ENCODE measurements at regions not wholly inside any gene's neighbourhood (a gene's known extent, or its start where the extent isn't known, plus 50 kb on each side); places are given as distances from the start of the nearest gene placed in this dataset.

DNA sequence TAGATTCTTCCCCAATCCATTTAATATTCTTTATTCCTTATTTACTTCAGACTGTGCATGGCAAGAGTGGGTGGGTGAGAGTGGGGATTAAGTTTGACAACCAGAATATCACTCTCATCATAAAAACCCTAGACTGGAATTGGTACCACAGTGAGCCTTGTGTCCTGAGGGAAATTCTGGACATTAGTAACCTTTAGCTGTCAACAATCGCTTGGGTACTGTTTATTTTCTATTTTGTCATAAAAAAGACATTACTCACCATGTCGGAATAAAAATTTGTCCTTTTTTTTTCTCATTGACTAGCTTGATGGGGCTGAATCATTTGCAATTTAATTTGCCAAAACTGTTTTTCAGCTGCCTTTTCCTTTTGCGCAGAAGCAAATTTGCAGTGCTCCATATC, 176.1 kb upstream of the SEMA3C start:
- H3K27ac ChIP-seq (ENCODE audit: low read depth in 1 of 2, low read length in 2 of 2): no peak overlapping the region
- no peaks in the 10 kb centered on the region for H3K9me3 ChIP-seq (ENCODE audit: control insufficient read depth in 4 of 4, low read length in 3 of 4)
- no peaks in the 10 kb centered on the region for H3K27me3 ChIP-seq (ENCODE audit: control insufficient read depth in 4 of 4, insufficient read depth in 4 of 4, low read length in 3 of 4)
- H3K9ac ChIP-seq (ENCODE audit: low read depth in 1 of 2, low read length in 2 of 2): no peak overlapping the region
- H3K36me3 ChIP-seq (ENCODE audit: control insufficient read depth in 4 of 4, insufficient read depth in 3 of 4, low read depth in 1 of 4, low read length in 3 of 4): no peaks in the 10 kb centered on the region
- no peak for DNase-seq (ENCODE audit: low spot score)
- no peak overlapping the region for H3K4me3 ChIP-seq (ENCODE audit: low read depth in 1 of 3, low read length in 3 of 3)
- no peaks in the 10 kb centered on the region for H3K4me1 ChIP-seq (ENCODE audit: control insufficient read depth in 4 of 4, insufficient read depth in 4 of 4, low read length in 3 of 4)
- TF ChIP-seq, protein P1, sequence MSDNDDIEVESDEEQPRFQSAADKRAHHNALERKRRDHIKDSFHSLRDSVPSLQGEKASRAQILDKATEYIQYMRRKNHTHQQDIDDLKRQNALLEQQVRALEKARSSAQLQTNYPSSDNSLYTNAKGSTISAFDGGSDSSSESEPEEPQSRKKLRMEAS (IDR thresholded peaks at IDR 0.05): no peak
- TF ChIP-seq, protein P2, sequence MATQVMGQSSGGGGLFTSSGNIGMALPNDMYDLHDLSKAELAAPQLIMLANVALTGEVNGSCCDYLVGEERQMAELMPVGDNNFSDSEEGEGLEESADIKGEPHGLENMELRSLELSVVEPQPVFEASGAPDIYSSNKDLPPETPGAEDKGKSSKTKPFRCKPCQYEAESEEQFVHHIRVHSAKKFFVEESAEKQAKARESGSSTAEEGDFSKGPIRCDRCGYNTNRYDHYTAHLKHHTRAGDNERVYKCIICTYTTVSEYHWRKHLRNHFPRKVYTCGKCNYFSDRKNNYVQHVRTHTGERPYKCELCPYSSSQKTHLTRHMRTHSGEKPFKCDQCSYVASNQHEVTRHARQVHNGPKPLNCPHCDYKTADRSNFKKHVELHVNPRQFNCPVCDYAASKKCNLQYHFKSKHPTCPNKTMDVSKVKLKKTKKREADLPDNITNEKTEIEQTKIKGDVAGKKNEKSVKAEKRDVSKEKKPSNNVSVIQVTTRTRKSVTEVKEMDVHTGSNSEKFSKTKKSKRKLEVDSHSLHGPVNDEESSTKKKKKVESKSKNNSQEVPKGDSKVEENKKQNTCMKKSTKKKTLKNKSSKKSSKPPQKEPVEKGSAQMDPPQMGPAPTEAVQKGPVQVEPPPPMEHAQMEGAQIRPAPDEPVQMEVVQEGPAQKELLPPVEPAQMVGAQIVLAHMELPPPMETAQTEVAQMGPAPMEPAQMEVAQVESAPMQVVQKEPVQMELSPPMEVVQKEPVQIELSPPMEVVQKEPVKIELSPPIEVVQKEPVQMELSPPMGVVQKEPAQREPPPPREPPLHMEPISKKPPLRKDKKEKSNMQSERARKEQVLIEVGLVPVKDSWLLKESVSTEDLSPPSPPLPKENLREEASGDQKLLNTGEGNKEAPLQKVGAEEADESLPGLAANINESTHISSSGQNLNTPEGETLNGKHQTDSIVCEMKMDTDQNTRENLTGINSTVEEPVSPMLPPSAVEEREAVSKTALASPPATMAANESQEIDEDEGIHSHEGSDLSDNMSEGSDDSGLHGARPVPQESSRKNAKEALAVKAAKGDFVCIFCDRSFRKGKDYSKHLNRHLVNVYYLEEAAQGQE (IDR thresholded peaks at IDR 0.05): no peak
- WGBS: 69% methylated on average over 3 of the region's 3 CpGs

DNA sequence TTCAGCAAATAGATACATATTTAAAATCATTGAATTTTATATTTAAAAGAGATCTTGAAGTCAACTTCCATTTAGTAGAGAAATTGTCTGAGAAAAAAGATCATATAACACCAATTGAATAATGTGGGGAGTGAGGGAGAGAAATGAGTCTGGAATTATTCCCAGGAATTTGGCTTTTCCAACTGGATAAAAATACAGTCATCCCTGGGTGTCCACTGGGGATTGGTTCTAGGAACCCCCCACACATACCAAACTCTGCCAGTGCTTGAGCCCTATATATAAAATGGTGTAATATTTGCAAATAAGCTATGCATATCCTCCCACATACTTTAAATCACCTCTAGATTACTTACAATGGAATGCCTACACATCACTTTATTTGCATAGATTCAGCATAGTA, 162.8 kb upstream of the SEMA3C start:
- DNase-seq (ENCODE audit: low spot score): no peak
- H3K27me3 ChIP-seq (ENCODE audit: control insufficient read depth in 4 of 4, insufficient read depth in 4 of 4, low read length in 3 of 4): peaks cover 0 to 2% (median 0%) of the 10 kb centered on the region in 4 donors
- no peak overlapping the region for H3K27ac ChIP-seq (ENCODE audit: low read depth in 1 of 2, low read length in 2 of 2)
- H3K4me1 ChIP-seq (ENCODE audit: control insufficient read depth in 4 of 4, insufficient read depth in 4 of 4, low read length in 3 of 4): no peaks in the 10 kb centered on the region
- TF ChIP-seq, protein P2 (IDR thresholded peaks at IDR 0.05): no peak
- no peak for TF ChIP-seq FOXA1 (IDR thresholded peaks at IDR 0.05)
- TF ChIP-seq EGR1 (IDR thresholded peaks at IDR 0.05; ENCODE audit: low read depth in 2 of 2): no peak
- TF ChIP-seq, protein P3, sequence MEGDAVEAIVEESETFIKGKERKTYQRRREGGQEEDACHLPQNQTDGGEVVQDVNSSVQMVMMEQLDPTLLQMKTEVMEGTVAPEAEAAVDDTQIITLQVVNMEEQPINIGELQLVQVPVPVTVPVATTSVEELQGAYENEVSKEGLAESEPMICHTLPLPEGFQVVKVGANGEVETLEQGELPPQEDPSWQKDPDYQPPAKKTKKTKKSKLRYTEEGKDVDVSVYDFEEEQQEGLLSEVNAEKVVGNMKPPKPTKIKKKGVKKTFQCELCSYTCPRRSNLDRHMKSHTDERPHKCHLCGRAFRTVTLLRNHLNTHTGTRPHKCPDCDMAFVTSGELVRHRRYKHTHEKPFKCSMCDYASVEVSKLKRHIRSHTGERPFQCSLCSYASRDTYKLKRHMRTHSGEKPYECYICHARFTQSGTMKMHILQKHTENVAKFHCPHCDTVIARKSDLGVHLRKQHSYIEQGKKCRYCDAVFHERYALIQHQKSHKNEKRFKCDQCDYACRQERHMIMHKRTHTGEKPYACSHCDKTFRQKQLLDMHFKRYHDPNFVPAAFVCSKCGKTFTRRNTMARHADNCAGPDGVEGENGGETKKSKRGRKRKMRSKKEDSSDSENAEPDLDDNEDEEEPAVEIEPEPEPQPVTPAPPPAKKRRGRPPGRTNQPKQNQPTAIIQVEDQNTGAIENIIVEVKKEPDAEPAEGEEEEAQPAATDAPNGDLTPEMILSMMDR (IDR thresholded peaks at IDR 0.05; ENCODE audit: low read depth, low read length, missing input control): no peak
- TF ChIP-seq TAF1 (conservative IDR thresholded peaks at IDR 0.05): no peak
- TF ChIP-seq GABPA (IDR thresholded peaks at IDR 0.05 in 1 of 2, conservative IDR thresholded peaks at IDR 0.05 in 1 of 2): no peak
- no peak for TF ChIP-seq JUND (IDR thresholded peaks at IDR 0.05)
- no peak for TF ChIP-seq RXRA (IDR thresholded peaks at IDR 0.05)
- TF ChIP-seq HNF4G (IDR thresholded peaks at IDR 0.05): no peak
- TF ChIP-seq, protein P1 (IDR thresholded peaks at IDR 0.05): no peak
- no peak for TF ChIP-seq HNF4A (conservative IDR thresholded peaks at IDR 0.05)
- TF ChIP-seq, protein P4, sequence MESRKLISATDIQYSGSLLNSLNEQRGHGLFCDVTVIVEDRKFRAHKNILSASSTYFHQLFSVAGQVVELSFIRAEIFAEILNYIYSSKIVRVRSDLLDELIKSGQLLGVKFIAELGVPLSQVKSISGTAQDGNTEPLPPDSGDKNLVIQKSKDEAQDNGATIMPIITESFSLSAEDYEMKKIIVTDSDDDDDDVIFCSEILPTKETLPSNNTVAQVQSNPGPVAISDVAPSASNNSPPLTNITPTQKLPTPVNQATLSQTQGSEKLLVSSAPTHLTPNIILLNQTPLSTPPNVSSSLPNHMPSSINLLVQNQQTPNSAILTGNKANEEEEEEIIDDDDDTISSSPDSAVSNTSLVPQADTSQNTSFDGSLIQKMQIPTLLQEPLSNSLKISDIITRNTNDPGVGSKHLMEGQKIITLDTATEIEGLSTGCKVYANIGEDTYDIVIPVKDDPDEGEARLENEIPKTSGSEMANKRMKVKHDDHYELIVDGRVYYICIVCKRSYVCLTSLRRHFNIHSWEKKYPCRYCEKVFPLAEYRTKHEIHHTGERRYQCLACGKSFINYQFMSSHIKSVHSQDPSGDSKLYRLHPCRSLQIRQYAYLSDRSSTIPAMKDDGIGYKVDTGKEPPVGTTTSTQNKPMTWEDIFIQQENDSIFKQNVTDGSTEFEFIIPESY (IDR thresholded peaks at IDR 0.05): no peak
- TF ChIP-seq RAD21 (IDR thresholded peaks at IDR 0.05): no peak
- no peak for TF ChIP-seq SP1 (IDR thresholded peaks at IDR 0.05)
- TF ChIP-seq FOXA2 (IDR thresholded peaks at IDR 0.05): no peak
- no peak for TF ChIP-seq YY1 (IDR thresholded peaks at IDR 0.05)
- TF ChIP-seq NR2F2 (IDR thresholded peaks at IDR 0.05): no peak
- TF ChIP-seq, protein P5, sequence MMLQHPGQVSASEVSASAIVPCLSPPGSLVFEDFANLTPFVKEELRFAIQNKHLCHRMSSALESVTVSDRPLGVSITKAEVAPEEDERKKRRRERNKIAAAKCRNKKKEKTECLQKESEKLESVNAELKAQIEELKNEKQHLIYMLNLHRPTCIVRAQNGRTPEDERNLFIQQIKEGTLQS (IDR thresholded peaks at IDR 0.05): no peak
- no peak overlapping the region for H3K4me3 ChIP-seq (ENCODE audit: low read depth in 1 of 3, low read length in 3 of 3)
- H3K36me3 ChIP-seq (ENCODE audit: control insufficient read depth in 4 of 4, insufficient read depth in 3 of 4, low read depth in 1 of 4, low read length in 3 of 4): no peaks in the 10 kb centered on the region
- H3K9me3 ChIP-seq (ENCODE audit: control insufficient read depth in 4 of 4, low read length in 3 of 4): peaks cover 0 to 2% (median 0%) of the 10 kb centered on the region in 4 donors
- H3K9ac ChIP-seq (ENCODE audit: low read depth in 1 of 2, low read length in 2 of 2): no peak overlapping the region
